Adrenal gland (tissue), 9 donors: ENCODE measurements at regions not wholly inside any gene's neighbourhood (a gene's known extent, or its start where the extent isn't known, plus 50 kb on each side); places are given as distances from the start of the nearest gene placed in this dataset.

Source experiments
- DNase-seq, 7 donors: peaks; one replicate each; pipeline ENCODE4 v3.0.0-alpha.2; 2019 to 2020
- H3K27ac ChIP-seq, 5 donors: fragments of 200-600 bp; sonication (generic) in 4 of 5; 1 replicate in 3 of 5; 2 replicates in 2 of 5; pipeline versions ENCODE4 v1.5.1 to v1.8.0; 2016 to 2020; ENCODE audit warnings: mild to moderate bottlenecking in 1 of 5
- H3K27me3 ChIP-seq: fragments of 200-600 bp; 2 replicates; pipeline ENCODE4 v1.8.0; 2021
- H3K36me3 ChIP-seq, 2 donors: fragments of 200-600 bp; replicated peaks in 1 of 2; 1 replicate in 1 of 2; 2 replicates in 1 of 2; pipeline versions ENCODE4 v1.5.1 to v1.8.0; 2018 to 2022
- H3K4me1 ChIP-seq, 2 donors: fragments of 200-600 bp; replicated peaks in 1 of 2; 1 replicate in 1 of 2; 2 replicates in 1 of 2; pipeline versions ENCODE4 v1.5.1 to v1.8.0; 2018 to 2021
- H3K4me3 ChIP-seq, 4 donors: fragments of 200-600 bp; sonication (generic) in 3 of 4; one replicate each; pipeline ENCODE4 v1.5.1; 2016 to 2018
- H3K9me3 ChIP-seq, 3 donors: fragments of 200-600 bp; sonication (generic) in 1 of 3; replicated peaks in 1 of 3; 1 replicate in 2 of 3; 2 replicates in 1 of 3; pipeline versions ENCODE4 v1.5.1 to v1.8.0; 2016 to 2021
- POLR2A ChIP-seq, 2 donors: fragments of 450-650 bp; IDR thresholded peaks; one replicate each; pipeline ENCODE4 v1.6.1; 2017; ENCODE audit warnings: antibody characterized with exemption in 2 of 2, mild to moderate bottlenecking in 2 of 2, moderate library complexity in 1 of 2
- WGBS, 4 donors: extraction: QIAGEN DNeasy Blood & Tissue Kit in 2 of 4; methylation state at CpG; one replicate each; pipeline versions ENCODE4 v1.1.5 to v1.1.7; 2013 to 2017; 5-methylcytosine and 5-hydroxymethylcytosine counted together
- intact Hi-C, 2 donors: fragments of 100-400 bp; cut with DNase I; formaldehyde crosslinking; loops; one replicate each; pipeline versions ENCODE4 v1.14.1 to v1.15.0; 2022 to 2023
- TF ChIP-seq, protein P1 (sequence below), 6 experiments: fragments of 450-650 bp in 4 of 6; fragments of 200-600 bp in 2 of 6; sonication (generic) in 1 of 6; IDR thresholded peaks; 1 replicate in 5 of 6; 2 replicates in 1 of 6; pipeline versions ENCODE4 v1.5.1 to v1.8.0; 2016 to 2021; ENCODE audit warnings: antibody characterized with exemption in 6 of 6, mild to moderate bottlenecking in 2 of 6, moderate library complexity in 1 of 6
- donor health status: healthy with polysubstance abuse.
- donor health status: Bipolar disorder and iron deficiency.
- donor health status: DM: yes; HTN: yes; CAD: no.
- donor health status: DM: no; HTN: no; CAD: no.
- donor health status: DM: no; HTN: no; CAD: no.

DNA sequence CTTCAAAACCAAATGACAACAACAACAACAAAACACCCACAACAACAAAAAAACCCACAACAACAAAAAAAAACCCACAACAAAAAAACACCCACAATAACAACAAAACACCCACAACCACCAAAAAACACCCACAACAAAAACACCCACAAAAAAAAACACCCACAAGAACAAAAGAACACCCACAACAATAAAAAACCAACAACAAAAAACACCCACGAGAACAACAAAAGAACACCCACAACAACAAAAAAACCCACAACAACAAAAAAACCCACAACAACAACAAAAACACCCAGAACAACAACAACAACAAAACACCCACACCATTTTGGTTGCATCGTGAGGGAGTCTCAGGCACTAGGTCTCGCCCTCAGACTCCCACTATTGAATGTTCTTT, 117.8 kb downstream of the C16orf95 start:
- intact Hi-C loops = no loop called here
- TF ChIP-seq POLR2A (IDR thresholded peaks at IDR 0.05) = no peak
- TF ChIP-seq, protein P1, sequence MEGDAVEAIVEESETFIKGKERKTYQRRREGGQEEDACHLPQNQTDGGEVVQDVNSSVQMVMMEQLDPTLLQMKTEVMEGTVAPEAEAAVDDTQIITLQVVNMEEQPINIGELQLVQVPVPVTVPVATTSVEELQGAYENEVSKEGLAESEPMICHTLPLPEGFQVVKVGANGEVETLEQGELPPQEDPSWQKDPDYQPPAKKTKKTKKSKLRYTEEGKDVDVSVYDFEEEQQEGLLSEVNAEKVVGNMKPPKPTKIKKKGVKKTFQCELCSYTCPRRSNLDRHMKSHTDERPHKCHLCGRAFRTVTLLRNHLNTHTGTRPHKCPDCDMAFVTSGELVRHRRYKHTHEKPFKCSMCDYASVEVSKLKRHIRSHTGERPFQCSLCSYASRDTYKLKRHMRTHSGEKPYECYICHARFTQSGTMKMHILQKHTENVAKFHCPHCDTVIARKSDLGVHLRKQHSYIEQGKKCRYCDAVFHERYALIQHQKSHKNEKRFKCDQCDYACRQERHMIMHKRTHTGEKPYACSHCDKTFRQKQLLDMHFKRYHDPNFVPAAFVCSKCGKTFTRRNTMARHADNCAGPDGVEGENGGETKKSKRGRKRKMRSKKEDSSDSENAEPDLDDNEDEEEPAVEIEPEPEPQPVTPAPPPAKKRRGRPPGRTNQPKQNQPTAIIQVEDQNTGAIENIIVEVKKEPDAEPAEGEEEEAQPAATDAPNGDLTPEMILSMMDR (IDR thresholded peaks at IDR 0.05) = no peak
- DNase-seq = no peak
- H3K9me3 ChIP-seq = no peaks in the 10 kb centered on the region
- H3K27ac ChIP-seq = no peak overlapping the region
- H3K27me3 ChIP-seq = no peaks in the 10 kb centered on the region
- WGBS, 4 donors = 80 to 89% (median 86%) methylated on average over 3 of the region's 3 CpGs
- no peaks in the 10 kb centered on the region for H3K36me3 ChIP-seq
- H3K4me1 ChIP-seq = peaks cover 0 to 5% of the 10 kb centered on the region in 2 donors
- H3K4me3 ChIP-seq = no peak overlapping the region

GRCh38 chr16:87199901-87200300, 117.3 kb downstream of the C16orf95 start:
- intact Hi-C loops = no loop called here
- H3K27ac ChIP-seq = no peak overlapping the region
- WGBS, 4 donors = 77 to 89% (median 83%) methylated on average over 6 to 7 of the region's 7 CpGs

DNA sequence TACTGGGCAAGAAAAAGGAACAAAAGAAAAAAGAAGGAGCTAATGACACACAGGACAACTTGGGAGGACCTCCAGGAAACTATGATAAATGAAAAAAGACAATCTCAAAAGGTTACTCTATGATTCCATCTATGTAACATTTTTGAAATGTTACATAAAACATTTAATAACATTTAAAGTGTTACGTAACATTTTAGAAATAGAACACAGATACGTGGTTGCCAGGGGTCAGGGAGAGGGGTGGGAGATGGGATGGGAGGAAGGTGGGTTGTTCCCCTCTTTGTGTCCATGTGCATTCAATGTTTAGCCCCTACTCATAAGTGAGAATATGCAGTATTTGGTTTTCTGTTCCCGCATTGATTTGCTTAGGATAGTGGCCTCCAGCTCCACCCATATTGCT, 116.6 kb downstream of the C16orf95 start:
- no peaks in the 10 kb centered on the region for H3K27me3 ChIP-seq
- no peaks in the 10 kb centered on the region for H3K9me3 ChIP-seq
- H3K27ac ChIP-seq = peak overlapping the region in 1 of 5 donors; percentile 38
- H3K36me3 ChIP-seq = no peaks in the 10 kb centered on the region
- H3K4me1 ChIP-seq = peaks cover 0 to 5% of the 10 kb centered on the region in 2 donors
- intact Hi-C loops = no loop called here
- no peak overlapping the region for H3K4me3 ChIP-seq
- WGBS, 4 donors = 57 to 67% (median 61%) methylated on average over 3 of the region's 3 CpGs
- TF ChIP-seq POLR2A (IDR thresholded peaks at IDR 0.05) = no peak
- TF ChIP-seq, protein P1 (IDR thresholded peaks at IDR 0.05) = no peak
- DNase-seq = no peak

More at GRCh38 chr16:87199901-87200300, 117.3 kb downstream of the C16orf95 start:
- H3K4me3 ChIP-seq = no peak overlapping the region
- DNase-seq = no peak
- TF ChIP-seq, protein P1 (IDR thresholded peaks at IDR 0.05) = no peak
- no peak for TF ChIP-seq POLR2A (IDR thresholded peaks at IDR 0.05)
- H3K27me3 ChIP-seq = no peaks in the 10 kb centered on the region
- H3K36me3 ChIP-seq = no peaks in the 10 kb centered on the region
- peaks cover 0 to 5% of the 10 kb centered on the region in 2 donors for H3K4me1 ChIP-seq
- no peaks in the 10 kb centered on the region for H3K9me3 ChIP-seq

GRCh38 chr16:87201052-87201451, 116.1 kb downstream of the C16orf95 start:
- H3K27me3 ChIP-seq = no peaks in the 10 kb centered on the region
- H3K36me3 ChIP-seq = no peaks in the 10 kb centered on the region
- intact Hi-C loops = no loop called here
- DNase-seq = peak; percentile 32 to 83 (median 63)
- H3K4me3 ChIP-seq = no peak overlapping the region
- no peaks in the 10 kb centered on the region for H3K9me3 ChIP-seq
- peak overlapping the region in 1 of 5 donors; percentile 38 for H3K27ac ChIP-seq
- no peak for TF ChIP-seq POLR2A (IDR thresholded peaks at IDR 0.05)
- TF ChIP-seq, protein P1 (IDR thresholded peaks at IDR 0.05) = no peak
- peaks cover 0 to 5% of the 10 kb centered on the region in 2 donors for H3K4me1 ChIP-seq
- WGBS, 4 donors = 40 to 55% (median 51%) methylated on average over 5 of the region's 5 CpGs
